Heart right ventricle (tissue), 16 donors: ENCODE measurements at regions not wholly inside any gene's neighbourhood (a gene's known extent, or its start where the extent isn't known, plus 50 kb on each side); places are given as distances from the start of the nearest gene placed in this dataset.

Source experiments
- ATAC-seq, 8 donors: fragments of 200-7000 bp; cut with Tn5 transposase; one replicate each; pipeline ENCODE4 v1.9.1; 2020; ENCODE audit warnings: mild to moderate bottlenecking in 8 of 8, moderate library complexity in 8 of 8, moderate number of reproducible peaks in 1 of 8
- DNase-seq, 2 donors: peaks; one replicate each; pipeline ENCODE4 v3.0.0-alpha.2; 2020
- H3K27ac ChIP-seq, 10 donors: fragments of 200-600 bp; sonication (generic) in 2 of 10; one replicate each; pipeline versions ENCODE4 v1.5.0 to v1.8.0; 2020 to 2022; ENCODE audit warnings: mild to moderate bottlenecking in 3 of 10
- H3K27me3 ChIP-seq, 7 donors: fragments of 200-600 bp; one replicate each; pipeline ENCODE4 v1.8.0; 2021 to 2022; ENCODE audit warnings: mild to moderate bottlenecking in 2 of 7
- H3K36me3 ChIP-seq, 9 donors: fragments of 200-600 bp; sonication (generic) in 1 of 9; one replicate each; pipeline versions ENCODE4 v1.5.0 to v1.8.0; 2020 to 2022; ENCODE audit warnings: mild to moderate bottlenecking in 2 of 9
- H3K4me1 ChIP-seq, 9 donors: fragments of 200-600 bp; sonication (generic) in 1 of 9; one replicate each; pipeline versions ENCODE4 v1.5.0 to v1.8.0; 2020 to 2022; ENCODE audit warnings: mild to moderate bottlenecking in 4 of 9
- H3K4me3 ChIP-seq, 10 donors: fragments of 200-600 bp; sonication (generic) in 2 of 10; one replicate each; pipeline versions ENCODE4 v1.5.0 to v1.8.0; 2020 to 2022; ENCODE audit warnings: mild to moderate bottlenecking in 7 of 10, moderate library complexity in 2 of 10
- H3K9me3 ChIP-seq, 11 donors: fragments of 200-600 bp in 10 of 11; sonication (generic) in 2 of 11; one replicate each; pipeline versions ENCODE4 v1.5.0 to v1.8.0; 2013 to 2022; ENCODE audit warnings: mild to moderate bottlenecking in 2 of 11, control low read depth in 1 of 11, moderate library complexity in 1 of 11
- WGBS, 2 donors: extraction: QIAGEN DNeasy Blood & Tissue Kit; methylation state at CpG; one replicate each; pipeline ENCODE4 v1.1.7; 2013; ENCODE audit warnings: inconsistent platforms in 1 of 2; 5-methylcytosine and 5-hydroxymethylcytosine counted together
- intact Hi-C, 10 donors: fragments of 100-400 bp; cut with DNase I; formaldehyde crosslinking; loops; one replicate each; pipeline versions ENCODE4 v1.11.1 to v1.14.2; 2022
- TF ChIP-seq, protein P1 (sequence below), 9 donors: fragments of 200-600 bp; sonication (generic) in 2 of 9; IDR thresholded peaks; one replicate each; pipeline versions ENCODE4 v1.5.0 to v1.8.0; 2021 to 2022; ENCODE audit warnings: antibody characterized with exemption in 9 of 9, mild to moderate bottlenecking in 5 of 9, moderate library complexity in 1 of 9
- donor health status: Arrhythmogenic right ventricular cardiomyopathy.
- donor health status: ischemic (EF 13 %, LVEDD 7.1; RV severe dilation, severe dysfunction).
- donor health status: healthy with polysubstance abuse.
- donor health status: DM: no; HTN: yes; CAD: no.
- donor health status: DM: no; HTN: no; CAD: no.
- donor health status: ischemic (EF 25% LVEDD 6.9; RV normal size, moderate dysfunction).
- donor health status: ischemic (EF 25% LVEDD 5.7; RV mildly dilated, moderate dysfunction).
- donor health status: healthy.
- donor health status: DM: yes; HTN: yes; CAD: no.
- donor health status: Ischemic cardiomyopathy.
- donor health status: ischemic (EF 35%, LVEDD 5.7; RV mildly dilated, moderate dysfunction).
- donor health status: nonischemic (EF 11% LVEDD 7.7; RV severe dilation, severe dysfunction).
- donor health status: DM: yes; HTN: yes; CAD: no.
- donor health status: PGD.
- donor health status: ischemic (EF 29% LVEDD 5.4; RV normal size, mild dysfunction).
- donor health status: nonischemic (EF 23%, LVEDD 6.1; RV moderate dilation, normal function).

DNA sequence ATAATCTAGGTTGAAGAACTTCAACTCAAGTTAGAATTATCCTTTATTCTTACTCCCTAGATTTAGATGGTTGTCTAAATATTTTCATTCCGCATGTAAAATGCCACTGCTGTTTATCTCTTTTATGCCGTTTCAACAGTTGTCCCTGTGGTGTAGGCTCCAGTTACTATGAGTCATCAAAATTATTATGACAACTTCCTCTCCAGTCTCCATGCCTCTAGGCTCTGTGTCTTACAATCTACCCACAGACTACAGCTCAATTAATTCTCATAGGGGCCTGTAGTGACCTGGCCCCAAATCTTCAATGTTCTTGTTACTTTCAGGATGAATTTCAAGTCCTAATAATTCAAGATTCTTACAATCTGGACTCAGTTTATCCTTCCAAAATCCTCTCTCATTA lies 105.8 kb upstream of the UNC13C start:
- H3K4me3 ChIP-seq = no peak overlapping the region
- H3K27ac ChIP-seq = no peak overlapping the region
- intact Hi-C loops = no loop called here
- no peaks in the 10 kb centered on the region for H3K9me3 ChIP-seq
- no peaks in the 10 kb centered on the region for H3K27me3 ChIP-seq
- H3K36me3 ChIP-seq = no peaks in the 10 kb centered on the region
- no peak for DNase-seq
- TF ChIP-seq, protein P1, sequence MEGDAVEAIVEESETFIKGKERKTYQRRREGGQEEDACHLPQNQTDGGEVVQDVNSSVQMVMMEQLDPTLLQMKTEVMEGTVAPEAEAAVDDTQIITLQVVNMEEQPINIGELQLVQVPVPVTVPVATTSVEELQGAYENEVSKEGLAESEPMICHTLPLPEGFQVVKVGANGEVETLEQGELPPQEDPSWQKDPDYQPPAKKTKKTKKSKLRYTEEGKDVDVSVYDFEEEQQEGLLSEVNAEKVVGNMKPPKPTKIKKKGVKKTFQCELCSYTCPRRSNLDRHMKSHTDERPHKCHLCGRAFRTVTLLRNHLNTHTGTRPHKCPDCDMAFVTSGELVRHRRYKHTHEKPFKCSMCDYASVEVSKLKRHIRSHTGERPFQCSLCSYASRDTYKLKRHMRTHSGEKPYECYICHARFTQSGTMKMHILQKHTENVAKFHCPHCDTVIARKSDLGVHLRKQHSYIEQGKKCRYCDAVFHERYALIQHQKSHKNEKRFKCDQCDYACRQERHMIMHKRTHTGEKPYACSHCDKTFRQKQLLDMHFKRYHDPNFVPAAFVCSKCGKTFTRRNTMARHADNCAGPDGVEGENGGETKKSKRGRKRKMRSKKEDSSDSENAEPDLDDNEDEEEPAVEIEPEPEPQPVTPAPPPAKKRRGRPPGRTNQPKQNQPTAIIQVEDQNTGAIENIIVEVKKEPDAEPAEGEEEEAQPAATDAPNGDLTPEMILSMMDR (IDR thresholded peaks at IDR 0.05) = no peak
- no peaks in the 10 kb centered on the region for H3K4me1 ChIP-seq
- ATAC-seq = no peak
- WGBS, 2 donors = 48 to 52% methylated on average over 2 of the region's 2 CpGs

DNA sequence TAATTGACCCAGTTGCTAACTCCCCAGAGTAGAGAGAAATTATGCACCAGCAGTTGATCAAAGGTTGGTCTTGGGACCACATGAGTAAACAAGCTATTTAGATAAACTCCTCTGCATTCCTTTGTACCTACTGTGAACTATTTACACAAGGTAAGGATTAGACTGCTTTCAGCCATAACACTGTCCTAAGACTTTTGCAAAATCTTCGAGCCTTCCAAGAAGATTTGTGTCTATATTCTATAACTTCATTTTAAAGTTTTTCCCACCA lies 108.5 kb upstream of the UNC13C start:
- Histone ChIP-seq H3K4me1 (no peaks in the 10 kb centered on the region), H3K27me3 (no peaks in the 10 kb centered on the region), H3K4me3 (no peak overlapping the region), H3K9me3 (no peaks in the 10 kb centered on the region), H3K36me3 (no peaks in the 10 kb centered on the region), H3K27ac (no peak overlapping the region)
- TF ChIP-seq, protein P1 (IDR thresholded peaks at IDR 0.05) = no peak
- DNase-seq = no peak
- intact Hi-C loops = no loop called here
- no peak for ATAC-seq
- 0 to 57% methylated on average over 1 of the region's 1 CpG for WGBS, 2 donors

DNA sequence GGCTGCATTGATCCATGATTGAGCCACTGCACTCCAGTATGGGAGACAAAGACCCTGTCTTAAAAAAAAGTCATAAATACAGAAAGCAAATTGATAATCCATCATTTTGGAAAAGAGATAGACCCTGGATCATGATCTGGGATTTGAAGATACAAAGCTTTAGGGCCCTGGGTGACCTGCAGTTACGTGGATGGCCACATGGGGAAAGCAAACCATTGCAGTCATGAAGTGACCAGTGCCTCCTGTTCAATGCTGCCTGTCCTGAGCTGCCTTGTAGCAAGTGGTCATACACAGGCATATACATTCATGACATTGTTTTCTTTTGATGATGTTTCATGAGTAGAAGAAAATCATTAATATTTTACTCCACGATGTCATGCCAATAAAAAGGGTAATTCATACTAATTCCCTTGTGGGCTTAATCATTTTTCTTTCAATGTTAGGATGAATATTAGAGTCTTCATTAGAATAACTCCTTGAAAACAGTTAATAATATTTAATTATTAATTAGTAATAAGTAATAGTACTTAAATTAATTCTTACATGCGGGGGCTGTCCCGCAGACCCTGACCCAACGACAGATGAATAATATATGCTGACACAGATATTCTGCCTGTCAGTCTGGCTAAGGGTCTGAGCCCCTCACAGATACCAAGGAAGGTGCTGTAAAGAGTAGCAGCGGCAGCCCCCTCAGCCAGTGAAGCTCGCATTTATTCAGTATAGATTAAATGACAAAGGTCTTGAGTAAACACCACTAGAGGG lies 109.0 kb upstream of the UNC13C start:
- Histone ChIP-seq H3K4me1 (no peaks in the 10 kb centered on the region), H3K4me3 (no peak overlapping the region), H3K27ac (no peak overlapping the region), H3K9me3 (no peaks in the 10 kb centered on the region), H3K27me3 (no peaks in the 10 kb centered on the region), H3K36me3 (no peaks in the 10 kb centered on the region)
- intact Hi-C loops = no loop called here
- DNase-seq (no peak), ATAC-seq (no peak)
- TF ChIP-seq, protein P1 (IDR thresholded peaks at IDR 0.05) = peak in 3 of 9 donors; percentile 9 to 18 (median 12)
- WGBS, 2 donors = 90 to 92% methylated on average over 7 of the region's 7 CpGs

DNA sequence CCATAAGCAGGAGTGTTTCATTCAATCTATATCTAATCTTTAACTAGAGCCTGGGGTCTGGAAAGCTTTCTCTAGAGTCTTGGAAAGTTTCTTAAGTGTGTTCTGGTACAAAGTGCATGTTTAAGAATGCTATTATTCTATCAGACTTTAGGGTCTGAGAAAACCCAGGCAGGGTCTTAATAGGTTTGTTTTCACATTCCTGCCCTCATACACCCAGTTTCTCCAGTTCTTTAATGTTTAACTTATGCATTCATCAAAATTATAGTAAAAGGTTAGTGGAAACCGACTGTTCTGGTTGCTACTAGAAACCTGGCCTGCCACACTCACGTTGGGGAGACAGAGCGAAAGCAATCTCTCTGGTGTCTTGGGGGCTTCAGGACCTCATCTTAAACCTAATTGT lies 102.9 kb upstream of the WDR72 start:
- ATAC-seq (no peak), DNase-seq (no peak)
- WGBS, 2 donors = 73 to 79% methylated on average over 3 of the region's 3 CpGs
- no peaks in the 10 kb centered on the region for H3K36me3 ChIP-seq
- intact Hi-C loops = no loop called here
- peaks cover 0 to 6% (median 0%) of the 10 kb centered on the region in 11 donors for H3K9me3 ChIP-seq
- H3K27ac ChIP-seq = no peak overlapping the region
- H3K4me1 ChIP-seq = no peaks in the 10 kb centered on the region
- H3K27me3 ChIP-seq = no peaks in the 10 kb centered on the region
- TF ChIP-seq, protein P1 (IDR thresholded peaks at IDR 0.05) = no peak
- no peak overlapping the region for H3K4me3 ChIP-seq
